ENCODE measurements at regions not wholly inside any gene's neighbourhood (a gene's known extent, or its start where the extent isn't known, plus 50 kb on each side); places are given as distances from the start of the nearest gene placed in this dataset.
A peak's percentile ranks its signal among the peaks of the same experiment; 100 is the strongest.

DNA sequence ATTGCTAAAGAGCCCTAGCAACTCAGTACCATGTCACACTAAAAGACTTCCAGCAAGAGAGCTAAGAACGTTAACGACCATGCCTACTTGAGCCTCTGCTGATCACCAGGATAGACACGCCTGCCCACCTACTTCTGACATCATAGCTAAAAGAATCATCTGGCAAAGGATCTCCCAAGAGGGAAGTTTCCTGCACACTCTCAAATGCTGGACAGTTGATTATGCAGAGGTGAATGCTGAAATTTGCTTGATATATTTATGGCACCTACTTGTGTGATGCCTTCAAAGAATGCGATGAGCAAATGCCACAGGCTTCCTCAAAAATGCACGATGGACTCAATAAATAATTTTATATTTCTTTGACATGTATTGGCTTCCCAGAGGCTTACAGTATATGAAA lies 113.6 kb downstream of the GALC start:
- FAIRE-seq = no peak
- DNase-seq (ENCODE audit: low spot score) = no peak

DNA sequence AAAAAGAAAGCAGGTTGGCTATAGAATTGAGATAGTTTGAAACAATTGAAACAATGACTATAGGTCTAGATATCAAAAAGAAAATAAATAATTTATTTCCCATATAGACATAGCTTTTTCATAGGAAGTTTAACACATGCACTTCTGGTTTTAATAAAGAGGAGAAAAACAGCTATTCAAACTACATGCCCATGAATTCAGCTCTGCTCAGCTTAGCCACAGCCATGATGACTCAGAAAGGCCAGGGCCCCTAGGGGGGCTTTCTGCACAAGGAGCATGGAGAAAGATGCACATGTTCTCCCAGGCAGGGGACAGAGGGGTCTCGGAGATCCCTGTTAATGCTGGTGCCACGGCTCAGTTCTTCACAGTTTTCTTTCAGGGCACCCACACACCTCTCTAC lies 114.0 kb downstream of the GALC start:
- FAIRE-seq (no peak), DNase-seq (ENCODE audit: low spot score) (no peak)

DNA sequence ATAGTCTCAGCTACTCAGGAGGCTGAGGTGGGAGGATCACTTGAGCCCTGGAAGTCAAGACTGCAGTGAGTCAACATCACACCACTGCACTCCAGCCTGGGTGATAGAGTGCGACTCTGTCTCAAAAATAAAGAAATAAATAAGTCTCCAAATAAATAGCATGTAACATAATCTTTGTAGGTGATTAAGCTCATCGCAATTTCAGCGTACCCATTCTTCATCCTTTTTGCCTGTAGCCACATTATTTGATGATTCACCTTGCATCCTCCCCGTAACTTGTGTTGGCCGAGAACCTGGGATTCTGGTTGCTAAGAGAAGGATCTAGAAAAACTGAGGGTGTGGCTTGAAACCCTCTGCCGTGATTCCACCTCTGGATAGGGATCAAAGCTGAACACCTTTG lies 115.1 kb downstream of the GALC start:
- DNase-seq (ENCODE audit: low spot score) (peak; percentile 8), FAIRE-seq (no peak)

DNA sequence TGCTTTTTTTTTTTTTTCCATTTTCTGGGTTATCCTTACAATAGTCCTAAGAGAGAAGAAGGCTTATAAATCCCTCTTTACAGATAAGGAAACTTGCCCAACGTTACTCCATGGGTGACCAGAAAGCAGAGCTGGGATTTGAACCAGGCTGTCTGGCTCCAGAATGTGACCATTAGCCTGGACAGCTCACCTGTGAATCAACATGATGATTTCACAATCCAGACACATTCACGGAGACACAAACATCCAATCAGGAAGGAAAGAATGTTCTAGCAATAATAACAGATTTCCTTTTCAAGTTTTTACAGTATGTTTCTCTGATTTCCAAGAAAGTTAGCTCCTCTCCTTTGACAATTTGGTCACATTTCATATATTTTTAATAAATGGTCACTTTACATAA lies 118.3 kb downstream of the GALC start:
- FAIRE-seq (no peak), DNase-seq (ENCODE audit: low spot score) (no peak)

DNA sequence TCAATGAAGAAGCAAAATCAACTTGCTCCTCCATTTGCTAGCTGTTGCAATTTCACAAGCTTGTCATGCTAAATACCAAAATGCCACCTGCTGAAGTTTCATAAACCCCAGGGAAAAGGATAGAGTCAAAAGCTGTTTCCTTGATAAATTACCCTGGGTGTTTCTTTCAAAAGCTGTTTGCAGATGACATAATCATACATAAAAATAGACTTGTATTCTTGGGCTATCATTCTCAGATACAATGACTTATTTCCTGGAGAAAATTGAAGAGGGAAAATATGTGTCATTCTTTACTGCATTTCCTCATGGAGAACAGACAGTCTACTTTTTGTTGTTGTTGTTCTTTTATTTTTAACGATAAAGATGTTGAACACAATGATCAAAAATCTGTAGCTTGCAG lies 119.2 kb downstream of the GALC start:
- DNase-seq (ENCODE audit: low spot score) = no peak
- FAIRE-seq = no peak

DNA sequence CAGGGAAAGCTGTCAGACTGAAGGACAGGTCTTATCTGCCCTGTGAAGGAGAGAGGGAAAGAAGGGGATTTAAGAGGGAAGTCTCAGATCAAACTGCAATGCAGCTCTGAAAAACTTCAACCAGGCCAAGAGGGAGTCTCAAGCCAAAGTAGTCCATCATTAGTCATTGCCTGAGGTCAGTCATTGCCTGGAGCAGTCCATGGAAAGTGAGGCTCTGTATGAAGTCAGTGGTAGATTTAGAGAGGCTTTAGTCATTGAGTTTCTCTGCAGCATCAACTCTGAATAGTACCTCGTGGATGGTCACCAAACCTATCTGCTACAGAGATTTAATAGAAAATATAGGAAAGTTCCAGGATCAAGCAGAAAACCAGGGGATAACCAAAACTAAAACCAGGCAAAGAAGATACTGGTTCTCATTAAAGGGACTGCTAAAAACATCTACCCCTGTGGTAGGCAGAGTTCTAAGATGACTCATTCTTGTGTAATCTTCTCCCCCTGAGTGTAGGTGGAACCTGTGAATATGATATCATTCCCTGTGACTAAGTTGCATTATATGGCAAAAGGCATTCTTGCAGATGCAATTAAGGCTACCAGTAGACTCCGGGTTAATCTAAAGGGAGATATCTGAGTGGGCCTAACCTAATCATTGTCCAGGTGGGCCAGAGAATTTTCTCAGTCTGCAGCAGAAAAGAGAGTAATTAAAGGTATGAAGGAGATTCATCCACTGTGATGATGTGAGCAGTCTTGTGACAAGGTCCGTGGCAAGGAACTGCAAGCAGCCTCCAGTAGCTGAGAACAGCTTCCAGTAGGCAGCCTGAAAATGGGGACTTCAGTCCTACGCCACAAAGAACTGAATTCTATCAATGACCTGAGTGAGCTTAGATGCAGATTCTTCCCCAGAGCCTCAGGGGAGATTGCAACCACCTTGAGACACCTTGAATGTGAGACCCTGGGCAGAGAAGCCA lies 123.1 kb downstream of the GALC start:
- DNase-seq (ENCODE audit: low spot score) = peak; percentile 68
- FAIRE-seq = peak; percentile 72

DNA sequence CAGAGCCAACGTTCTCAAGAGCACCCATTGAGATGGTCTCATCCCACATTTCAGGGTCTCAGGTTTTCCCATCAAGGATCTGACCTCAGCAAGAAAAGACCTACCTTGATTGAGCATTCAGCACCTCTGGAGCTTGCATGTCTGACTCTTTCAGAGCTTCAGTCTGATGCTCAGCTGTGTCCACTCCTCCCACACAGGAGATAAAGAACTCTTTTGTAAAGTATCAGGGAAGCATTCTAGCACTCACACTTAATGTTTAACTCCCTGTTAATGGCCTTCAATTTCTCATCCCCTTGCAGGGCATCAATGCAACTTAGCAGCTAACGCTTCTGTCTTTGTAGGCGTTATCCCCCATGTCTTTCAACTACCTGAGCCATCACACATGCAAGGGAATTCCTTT lies 124.1 kb downstream of the GALC start:
- FAIRE-seq (no peak), DNase-seq (ENCODE audit: low spot score) (peak; percentile 3)

DNA sequence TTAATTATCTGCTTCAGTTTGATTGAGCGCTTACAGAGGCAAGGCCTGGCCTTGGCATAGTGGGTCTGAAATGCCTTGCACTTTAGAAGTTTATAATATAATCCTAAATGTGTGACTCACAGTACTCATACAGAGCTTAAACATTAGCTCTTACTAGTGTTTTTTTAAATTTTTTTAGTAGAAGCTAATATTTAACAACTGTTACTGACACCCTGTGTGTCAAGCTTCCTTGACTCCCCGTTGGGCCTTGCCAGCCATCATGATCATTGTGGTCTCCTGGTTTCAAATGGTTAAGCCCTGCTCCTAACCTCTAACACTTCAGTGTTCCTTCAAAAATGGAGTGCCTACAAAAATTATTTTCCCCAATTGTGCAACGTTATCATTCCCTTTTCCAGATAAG lies 126.9 kb downstream of the GALC start:
- DNase-seq (ENCODE audit: low spot score) (peak; percentile 57), FAIRE-seq (peak; percentile 81)

DNA sequence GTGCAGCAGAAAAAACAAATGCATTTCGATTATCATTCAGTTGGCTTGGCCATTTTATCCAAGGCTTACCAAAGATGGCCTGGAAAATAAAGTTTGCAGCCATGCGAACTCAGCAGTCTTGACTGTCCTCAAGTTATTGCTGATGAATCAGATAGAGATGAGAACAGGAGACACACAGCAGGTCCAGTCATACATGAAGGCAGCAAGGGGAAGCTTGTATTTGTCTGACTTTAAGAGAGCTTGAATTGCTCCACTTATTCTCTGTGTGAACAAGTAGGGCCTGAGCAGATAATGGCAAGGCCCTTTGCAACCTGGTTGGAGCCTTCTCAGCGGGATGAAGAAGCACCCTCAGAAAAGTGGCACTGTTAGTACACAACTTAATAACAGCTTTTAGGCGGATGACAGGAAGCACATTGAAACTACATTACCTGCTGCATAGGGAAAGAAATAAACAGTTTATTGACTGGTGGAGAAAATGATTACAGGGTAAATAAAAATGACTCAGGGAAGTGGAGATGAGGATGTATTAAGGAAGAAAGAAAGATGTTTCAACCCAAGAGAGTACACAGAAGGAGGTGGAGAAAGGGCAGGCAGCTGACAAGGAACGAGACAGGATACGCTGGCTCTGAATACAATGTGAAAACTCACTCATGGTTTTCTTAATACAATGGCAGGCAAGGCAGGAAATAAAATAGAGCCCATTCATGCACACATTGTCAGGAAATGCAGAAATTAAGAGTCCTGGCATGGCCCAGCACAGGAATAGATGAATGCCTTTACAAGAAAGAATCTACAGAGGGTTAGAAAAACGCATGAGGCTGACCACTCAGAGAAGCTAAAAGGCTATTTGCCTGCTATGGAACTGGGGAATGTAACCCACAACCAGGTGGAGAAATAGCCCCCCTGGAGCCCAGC lies 128.4 kb downstream of the GALC start:
- DNase-seq (ENCODE audit: low spot score) (no peak), FAIRE-seq (no peak)

DNA sequence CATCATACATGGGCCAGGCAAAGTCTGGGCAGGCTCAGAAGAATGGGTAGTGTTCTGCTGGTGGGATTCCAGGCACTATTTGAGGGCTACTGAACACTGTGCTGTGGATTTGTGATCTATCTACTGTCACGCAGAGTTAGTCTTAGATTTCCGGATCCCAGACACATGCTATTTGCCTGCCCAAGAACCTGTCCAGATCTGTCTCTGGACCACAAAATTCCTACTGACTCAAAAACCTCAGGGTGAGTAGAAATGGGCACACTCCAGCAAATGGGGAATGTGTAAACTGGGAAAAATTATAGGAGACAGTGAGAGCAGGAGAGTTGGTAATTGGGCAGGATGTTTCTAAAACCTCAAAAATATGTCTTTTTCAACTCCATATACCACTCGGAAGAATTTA lies 129.9 kb downstream of the GALC start:
- no peak for FAIRE-seq
- DNase-seq (ENCODE audit: low spot score) = no peak

DNA sequence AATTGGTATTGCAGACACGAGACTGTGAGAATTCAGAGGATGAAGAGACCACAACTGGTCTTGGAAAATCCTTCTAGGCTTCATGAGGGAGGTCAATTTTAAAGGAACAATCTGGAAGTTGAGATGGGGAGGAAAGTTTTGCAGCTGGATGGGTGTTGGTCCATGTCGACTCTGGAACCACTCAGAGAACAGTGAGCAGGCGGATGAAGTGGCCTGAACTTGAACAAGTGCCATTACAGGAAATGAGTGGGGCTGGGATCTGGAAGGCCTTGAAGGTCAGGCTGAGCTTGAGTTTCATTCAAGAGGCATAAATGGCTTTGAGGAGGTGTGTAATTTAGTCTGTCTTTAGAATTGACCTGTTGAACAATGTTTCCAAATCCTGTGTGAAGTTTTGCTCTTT lies 140.9 kb downstream of the GALC start:
- no peak for FAIRE-seq

DNA sequence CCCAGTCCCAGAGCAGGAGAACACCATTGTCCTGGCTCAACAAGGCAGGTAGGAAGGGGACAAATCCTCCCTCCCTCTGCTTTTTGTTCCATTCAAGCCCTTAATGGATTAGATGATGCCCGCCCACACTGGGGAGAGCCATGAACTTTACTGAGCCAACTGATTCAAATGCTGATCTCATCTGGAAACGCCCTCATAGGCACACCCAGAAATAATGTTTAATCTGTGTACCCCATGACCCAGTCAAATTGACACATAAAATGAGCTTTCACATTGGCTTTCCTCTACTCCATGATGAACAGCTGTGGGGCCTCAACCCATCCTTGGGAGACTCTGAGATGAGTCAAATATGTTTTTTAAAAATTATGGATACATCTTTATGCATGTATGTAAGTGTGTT lies 141.8 kb downstream of the GALC start:
- DNase-seq (ENCODE audit: low spot score) = no peak
- FAIRE-seq = no peak

More for the DNA sequence above, 140.9 kb downstream of the GALC start:
- no peak for DNase-seq (ENCODE audit: low spot score)

DNA sequence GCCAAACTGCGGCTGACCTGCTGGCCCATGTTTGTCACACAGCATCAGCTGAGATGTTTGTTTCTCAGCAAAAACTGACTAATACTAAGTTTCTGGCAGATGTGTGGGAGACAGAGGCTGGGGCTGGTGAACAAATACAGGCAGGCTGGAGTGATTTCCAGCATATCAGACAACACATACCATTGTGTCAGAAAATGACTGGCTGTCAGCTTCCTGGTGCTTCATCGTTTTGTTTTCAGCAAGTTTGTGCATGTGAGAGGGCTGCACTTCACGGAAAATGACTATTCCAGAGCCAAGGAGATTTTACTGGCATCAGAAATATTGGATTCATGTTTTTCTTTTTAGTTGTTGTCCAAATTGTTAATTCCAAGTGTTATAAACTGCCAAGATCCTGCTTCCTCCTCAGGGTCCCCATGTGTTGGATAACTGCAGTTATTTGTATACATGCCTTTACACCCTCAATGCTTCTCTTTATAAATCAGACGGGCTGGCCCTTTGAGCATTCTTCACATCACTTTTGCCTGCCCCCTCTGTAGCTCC lies 145.7 kb downstream of the GALC start:
- no peak for FAIRE-seq
- no peak for DNase-seq (ENCODE audit: low spot score)

DNA sequence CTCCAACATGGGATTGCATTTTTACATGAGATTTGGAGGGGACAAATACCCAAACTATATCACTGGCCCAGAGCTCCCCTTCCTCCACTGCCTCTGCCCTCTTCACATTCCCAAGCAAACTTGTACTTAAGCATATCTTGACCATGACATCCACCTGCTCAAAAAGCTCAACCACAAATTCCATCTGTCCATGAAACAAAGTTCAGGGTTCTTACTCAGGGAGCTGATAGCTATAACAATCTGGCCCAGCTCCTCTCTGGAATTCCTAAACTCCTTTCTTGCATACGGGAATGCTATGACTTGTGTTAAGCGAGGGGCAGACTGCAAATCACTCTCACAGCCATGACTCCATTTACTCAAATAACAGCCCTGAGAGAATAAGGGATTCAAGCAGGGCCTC lies 152.1 kb downstream of the GALC start:
- no peak for FAIRE-seq
- DNase-seq (ENCODE audit: low spot score) = no peak

DNA sequence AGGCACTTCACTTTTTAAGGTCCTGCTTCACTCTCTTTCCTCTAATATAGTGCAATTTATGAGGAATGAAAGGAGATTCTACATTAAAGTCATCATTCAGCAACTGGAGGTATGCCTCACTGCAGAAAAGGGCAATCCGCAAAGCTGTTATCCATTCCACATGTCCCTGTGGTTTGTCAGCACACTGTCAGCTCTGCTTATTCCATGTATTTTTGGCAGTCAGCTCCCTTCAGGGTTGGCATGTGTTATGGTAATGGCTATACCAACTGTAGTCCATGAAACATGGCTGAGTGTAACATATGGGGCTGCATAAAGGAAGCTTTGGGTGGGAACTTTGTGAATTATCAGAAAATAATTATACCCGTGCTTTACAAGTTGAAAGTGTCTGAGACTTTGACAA lies 154.1 kb downstream of the GALC start:
- FAIRE-seq = no peak

DNA sequence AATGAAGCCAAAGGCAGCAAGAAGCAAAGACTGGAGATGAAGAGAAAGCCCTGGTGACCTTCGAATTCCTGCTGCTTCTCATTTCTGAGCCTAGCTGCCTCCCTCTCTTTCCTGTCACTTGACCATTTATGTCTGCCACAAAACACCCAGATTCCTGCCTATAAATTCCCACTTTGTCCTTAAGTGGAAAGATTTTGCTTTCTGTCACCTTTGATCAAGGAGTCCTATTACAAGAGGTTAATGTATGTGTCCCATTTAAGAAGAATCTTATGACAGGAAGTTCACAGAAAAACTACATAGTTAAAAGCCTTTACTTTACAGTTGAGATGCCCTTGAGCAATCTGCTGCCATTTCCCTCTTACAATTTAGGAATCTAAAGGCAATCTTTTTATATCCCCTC lies 155.7 kb downstream of the GALC start:
- no peak for DNase-seq (ENCODE audit: low spot score)
- no peak for FAIRE-seq

More for the DNA sequence above, 154.1 kb downstream of the GALC start:
- DNase-seq (ENCODE audit: low spot score) = no peak

DNA sequence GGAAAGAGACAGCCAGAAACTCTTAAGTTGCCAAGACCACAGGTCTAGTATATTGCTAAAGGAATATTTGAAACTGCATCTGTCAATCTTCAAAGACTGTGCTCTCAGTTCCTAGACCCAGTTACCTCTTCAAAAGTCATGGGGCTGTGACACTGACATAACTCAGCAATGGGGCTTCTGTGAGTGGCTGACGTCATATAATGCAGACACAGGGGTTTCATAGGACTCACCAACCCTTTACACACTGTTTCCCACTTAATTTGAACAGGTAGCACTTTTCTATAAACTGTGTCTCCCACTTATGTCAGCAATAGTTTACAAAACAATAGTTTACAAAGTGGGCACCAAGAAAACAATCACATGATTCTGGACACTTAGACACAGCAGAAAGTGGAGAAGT lies 158.4 kb downstream of the GALC start:
- FAIRE-seq (no peak), DNase-seq (ENCODE audit: low spot score) (no peak)

DNA sequence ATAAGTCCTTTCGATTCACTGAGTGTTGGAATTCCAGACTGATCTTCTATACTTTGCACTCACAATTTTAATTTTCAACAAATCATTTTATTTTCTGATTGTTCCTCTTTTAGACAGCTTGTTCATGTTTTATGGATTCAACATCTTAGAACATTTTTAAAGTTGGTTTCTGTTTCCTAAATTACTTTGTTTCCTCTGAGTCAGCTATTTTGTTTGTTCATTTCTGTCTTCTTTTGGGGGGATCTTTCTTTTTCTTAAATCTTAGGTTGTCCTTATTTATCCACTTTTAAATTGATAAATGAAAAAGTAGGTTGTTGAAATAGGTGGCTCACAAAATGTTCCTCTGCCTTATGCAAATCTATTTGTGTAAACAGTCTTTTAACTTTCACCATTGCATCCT lies 160.0 kb downstream of the GALC start:
- no peak for DNase-seq (ENCODE audit: low spot score)
- no peak for FAIRE-seq

DNA sequence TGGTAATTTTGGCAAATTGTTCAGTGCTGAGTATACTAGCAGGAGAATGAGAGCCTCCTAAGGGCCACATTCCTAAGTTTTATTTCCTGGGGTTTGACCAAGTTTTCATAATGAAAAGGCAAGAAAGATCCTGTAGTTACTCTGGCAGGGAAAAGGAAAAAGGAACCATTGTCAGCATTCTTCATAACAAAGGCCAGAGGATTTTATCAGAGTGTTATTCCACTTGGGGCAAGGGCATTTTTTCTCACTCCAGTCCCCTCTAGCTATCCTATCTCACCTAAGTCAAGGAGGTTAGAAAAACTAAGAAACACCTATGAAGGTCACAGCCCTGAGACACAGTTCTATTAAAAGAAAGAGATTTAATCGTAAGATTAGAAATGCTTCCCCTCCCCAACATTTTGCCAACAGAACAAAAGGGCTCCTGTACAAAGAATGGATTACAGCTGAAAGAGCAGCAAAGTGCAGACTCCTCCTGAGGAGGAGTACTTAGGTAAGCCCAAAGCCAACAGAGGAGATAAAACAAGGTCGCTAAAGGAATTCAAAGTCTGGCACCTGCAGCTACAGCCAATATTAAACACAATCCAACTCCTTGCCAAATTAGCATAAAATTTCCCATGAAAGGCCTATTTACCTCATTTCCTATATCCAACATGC lies 162.4 kb downstream of the GALC start:
- FAIRE-seq (no peak), DNase-seq (ENCODE audit: low spot score) (no peak)

DNA sequence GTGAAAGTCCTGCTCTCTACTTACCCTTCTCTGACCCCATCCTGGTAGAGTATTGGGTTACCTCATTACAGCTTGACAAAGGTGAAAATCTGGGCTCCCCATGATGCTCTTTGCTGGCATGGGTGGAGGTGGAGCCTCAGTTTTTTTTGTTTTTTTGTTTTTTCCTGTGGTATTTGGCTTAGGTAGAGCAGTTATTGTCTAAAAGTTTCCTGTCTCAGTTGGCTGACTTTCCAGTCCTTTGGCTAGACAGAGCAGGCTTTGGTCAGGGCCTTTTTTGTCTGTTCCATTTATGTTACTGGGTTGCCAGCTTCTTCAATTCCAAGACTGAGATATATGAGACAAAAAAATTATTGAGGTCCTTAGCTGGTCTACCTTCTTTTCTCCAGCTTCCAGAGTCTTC lies 163.4 kb downstream of the GALC start:
- FAIRE-seq (no peak), DNase-seq (ENCODE audit: low spot score) (no peak)

DNA sequence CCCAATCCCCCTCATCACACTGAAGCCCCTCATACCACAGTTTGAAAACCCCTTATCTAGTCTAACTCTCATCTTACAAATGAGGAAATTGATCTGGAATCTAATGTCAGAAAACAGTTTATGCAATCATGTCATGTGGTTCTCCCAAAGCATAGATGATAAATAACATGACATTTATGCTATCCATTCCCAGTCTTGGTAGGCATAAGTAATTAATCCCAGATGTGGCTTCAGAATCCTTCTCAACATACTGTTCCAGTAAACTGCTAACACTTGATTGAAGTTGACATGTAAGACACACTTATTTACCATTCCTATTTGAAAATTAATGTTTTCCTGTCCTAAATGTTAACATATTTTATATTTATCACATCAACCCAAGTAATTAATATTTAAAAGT lies 168.7 kb downstream of the GALC start:
- FAIRE-seq (no peak), DNase-seq (ENCODE audit: low spot score) (no peak)

DNA sequence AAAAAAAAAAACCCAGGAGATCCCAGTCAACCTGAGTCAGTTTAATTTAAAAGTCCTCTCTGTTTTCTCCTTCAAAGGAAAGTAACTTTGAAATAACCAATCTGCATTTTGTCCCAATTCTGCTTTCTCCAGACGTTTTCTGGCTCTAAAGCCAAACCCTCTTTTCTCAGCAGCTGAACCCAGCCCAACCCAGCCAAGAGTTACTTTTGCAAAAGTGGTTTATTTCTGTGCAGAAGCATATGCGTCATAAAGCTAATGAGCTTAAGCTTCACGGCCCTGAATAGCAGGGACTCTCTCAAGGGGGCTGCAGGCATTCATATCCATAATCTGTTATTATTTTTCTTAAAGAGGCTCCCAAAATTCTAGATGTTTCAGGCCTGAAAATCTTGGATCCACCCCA lies 176.6 kb downstream of the GALC start:
- FAIRE-seq (no peak), DNase-seq (ENCODE audit: low spot score) (no peak)
